HuH-7 (cell line): ENCODE measurements at regions not wholly inside any gene's neighbourhood (a gene's known extent, or its start where the extent isn't known, plus 50 kb on each side); places are given as distances from the start of the nearest gene placed in this dataset.
"Not testable (repeated sequence)": the region's sequence is repeated elsewhere in the genome, so short reads cannot be mapped to it uniquely, and the experiment has no call there.

Experiments
- DNase-seq: peaks from one replicate; pipeline ENCODE4 v3.0.0; 2011; ENCODE audit warnings: low spot score

DNA sequence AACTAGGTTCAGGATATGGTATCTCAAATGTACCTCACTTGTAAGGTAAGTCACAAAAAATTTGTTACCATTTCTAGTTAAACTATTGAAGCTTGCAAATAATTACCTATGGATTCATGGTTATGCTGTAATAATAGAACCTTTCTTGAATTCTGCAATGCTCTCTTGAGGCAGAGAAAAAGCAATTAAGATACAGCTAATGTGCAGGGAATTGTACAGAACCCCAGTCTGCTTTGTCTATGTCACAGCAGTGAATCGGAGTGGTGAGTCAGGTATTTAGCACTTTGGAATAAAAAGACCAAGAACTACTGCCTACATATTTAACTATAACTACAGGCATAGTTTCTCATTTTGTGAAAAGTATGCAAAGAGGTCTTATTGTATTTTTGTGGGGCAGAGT is 228.7 kb upstream of the GOT2 start:
- DNase-seq = no peak

DNA sequence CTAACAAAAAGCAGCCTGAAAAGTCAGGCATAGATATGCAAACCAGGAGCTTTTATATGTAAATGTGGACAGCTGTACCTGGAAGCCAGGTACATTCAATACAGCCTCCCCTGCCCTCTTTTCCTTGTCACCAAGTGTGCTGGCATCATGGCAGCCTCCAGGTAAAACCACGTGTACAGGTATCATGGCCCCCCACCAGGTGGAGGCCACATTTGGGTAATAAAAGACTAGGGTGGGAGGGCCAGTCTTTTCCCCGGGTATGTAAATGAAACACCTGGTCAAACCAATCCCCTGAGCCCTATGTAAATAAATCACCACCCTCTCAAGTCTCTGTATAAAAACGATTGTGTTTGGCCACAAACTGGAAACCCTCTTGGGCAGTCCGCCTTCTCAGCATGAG is 226.4 kb upstream of the GOT2 start:
- DNase-seq = no peak

DNA sequence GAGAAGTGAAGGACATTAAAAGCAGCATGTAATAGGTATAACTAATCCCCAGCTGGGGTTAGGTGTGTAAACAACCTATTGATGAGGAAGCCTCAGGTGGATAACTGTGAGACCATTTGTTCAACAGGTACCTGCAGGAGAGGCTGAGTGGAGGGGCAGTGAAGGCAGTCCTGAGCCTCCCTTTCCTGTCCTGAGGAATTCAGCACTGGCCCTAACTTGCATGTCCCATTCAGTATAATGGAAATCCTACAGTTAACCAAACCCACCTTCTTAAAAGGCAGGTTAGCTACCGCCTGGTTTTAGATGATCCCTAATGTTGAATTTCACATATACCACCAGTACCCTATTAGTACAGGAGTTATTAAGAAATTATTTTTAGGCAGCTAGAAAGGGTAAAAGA is 225.9 kb upstream of the GOT2 start:
- DNase-seq = no peak

DNA sequence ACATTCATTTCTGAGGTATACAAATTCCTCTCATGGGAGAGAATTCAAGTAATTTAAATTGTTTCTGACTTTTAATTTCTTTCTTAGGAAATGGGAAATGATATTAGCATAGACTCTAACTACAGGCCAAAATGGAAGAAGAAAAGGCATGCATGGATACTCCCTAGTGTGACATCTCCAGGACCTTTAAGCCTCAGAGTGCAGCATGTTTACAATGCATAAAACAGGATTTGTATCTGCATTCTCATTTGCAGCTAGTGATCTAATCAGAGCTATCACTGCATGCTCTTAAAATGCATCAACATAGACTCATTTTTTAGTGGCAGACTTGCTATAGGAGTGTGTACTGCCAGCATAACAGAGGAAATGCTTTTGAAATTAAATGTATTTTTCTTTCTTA is 224.6 kb upstream of the GOT2 start:
- no peak for DNase-seq

DNA sequence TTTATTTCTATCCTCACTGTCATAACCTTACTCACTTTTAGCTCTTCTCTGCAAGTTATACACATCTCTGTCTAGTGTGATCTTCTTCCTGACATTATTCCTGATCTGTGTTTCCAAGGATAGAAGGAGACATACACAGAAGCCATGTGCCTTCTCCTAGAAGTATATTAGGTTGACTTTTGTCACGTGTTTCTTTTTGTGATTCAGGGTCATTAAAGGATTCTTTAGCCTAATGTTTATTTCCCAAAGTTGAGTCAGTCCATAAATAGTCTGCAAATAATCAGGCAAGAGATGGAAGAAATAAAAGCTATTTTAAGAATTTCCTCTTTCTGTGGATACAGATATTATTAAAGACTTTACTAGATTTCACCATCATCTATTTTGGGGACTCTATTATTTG is 214.1 kb upstream of the GOT2 start:
- DNase-seq = no peak

DNA sequence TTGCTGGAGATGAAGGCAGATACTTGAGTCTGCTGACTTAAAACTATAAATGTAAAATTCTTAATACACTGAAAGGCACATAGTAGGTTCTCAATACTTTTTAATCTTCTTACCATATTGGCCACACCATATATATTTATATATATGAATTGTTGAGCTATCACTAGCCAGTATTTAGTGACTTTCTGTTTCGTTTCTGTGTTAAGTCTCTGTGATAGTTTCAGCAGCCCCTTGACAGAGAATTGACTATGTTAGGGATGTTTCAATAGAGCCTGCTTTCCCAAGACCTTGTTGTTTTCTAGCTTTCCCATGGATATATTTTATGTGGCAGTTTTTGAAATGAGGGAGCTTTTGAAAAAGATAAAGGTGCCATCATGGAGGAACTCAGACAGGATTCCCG is 206.5 kb upstream of the GOT2 start:
- DNase-seq = no peak

DNA sequence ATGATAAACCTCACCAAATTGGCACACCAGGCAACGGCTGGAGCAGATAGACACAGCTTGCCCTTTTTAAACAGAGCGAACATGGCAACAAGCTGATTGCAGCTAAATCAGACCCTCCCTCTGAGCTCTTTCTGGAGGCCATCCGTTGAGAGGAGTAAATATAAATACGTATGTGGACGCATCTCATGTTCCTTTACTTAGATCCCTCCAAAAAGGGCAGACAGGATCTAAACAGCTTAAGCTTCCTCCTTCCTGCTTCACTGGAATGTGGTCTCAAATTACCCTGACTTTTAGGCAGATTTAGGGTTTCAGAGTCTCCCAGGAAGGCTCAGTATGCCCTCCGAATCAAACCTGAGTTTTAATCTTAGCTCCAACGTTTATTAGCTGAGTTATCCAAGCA is 204.7 kb upstream of the GOT2 start:
- DNase-seq = no peak

DNA sequence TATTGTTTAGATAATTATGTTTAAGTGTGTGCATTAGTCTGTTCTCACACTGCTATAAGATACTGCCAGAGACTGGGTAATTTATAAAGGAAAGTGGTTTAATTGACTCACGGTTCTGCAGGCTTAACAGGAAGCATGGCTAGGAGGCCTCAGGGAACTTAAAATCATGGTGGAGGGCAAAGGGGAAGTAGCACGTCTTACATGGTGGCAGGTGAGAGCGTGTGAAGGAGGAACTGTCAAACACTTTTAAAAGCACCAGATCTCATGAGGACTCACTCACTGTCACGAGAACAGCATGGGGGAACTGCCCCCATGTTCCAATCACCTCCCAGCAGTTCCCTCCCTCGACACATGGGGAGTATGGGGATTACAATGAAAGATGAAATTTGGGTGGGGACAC is 203.5 kb upstream of the GOT2 start:
- no peak for DNase-seq

DNA sequence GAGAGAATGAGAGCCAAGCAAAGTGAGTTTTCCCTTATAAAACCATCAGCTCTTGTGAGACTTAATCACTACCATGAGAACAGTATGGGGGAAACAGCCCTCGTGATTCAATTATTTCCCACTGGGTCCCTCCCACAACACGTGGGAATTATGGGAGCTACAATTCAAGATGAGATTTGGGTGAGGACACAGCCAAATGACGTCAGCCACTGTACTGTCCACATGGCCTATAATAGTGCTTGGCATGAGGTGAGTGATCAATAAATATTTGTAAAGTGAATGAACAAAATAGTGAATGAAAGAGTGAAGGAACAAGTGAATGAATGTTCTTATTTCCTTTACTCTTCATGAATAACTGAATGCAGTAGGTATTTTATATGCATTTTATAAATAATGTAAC is 199.1 kb upstream of the GOT2 start:
- DNase-seq = no peak

DNA sequence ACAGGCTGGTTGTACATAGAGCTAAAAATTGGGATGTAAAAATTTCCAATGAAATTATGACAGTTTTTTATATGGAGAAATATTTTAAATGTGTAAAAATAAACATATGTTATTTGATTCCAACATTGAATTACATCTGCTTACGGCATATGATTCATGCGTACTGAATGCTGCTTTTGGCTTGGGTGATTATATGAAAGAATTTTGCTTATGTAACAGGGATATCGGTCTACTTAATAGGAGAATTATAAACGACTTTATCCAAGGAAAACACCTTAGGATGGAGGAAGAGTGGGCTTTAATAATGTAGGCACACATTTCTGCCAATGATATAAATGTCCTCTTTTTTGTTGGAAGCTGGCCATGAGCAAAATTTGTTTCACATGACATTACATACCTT is 197.3 kb upstream of the GOT2 start:
- no peak for DNase-seq

DNA sequence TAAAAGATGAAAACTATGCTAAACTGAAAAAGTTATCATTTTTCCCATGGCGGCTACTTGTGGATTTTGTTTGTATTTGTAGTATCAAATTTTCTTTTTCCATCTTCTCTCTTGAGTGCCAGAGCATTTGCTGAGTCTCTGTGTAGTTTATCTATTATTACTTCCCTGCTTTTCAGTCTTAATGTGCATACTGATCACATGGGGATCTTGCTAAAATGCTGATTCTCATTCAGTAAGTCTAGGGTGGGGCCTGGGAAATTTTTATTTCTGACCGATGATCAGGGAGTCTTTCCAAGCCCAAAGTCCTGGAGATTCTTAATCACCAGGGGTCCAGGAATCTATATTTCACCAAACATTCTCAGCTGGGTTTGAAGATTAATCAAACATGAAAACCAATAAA is 189.0 kb upstream of the GOT2 start:
- no peak for DNase-seq

DNA sequence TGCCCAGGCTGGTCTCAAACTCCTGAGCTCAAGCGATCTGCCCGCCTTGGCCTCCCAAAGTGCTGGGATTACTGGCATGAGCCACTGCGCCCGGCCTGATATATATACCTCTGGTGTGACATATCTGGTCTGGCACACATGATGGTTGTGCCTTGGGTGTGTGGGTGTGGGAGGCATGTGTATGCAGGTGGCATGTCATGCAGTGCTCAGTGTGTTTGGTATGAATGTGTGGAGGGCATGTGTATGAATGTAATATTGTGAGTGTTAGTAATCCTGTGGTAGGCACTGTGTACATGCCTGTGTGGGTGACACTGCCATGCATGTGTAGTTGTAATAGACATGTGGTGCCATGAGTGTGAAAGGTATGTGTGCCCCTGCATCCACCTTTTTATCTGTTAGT is 179.3 kb upstream of the GOT2 start:
- no peak for DNase-seq

DNA sequence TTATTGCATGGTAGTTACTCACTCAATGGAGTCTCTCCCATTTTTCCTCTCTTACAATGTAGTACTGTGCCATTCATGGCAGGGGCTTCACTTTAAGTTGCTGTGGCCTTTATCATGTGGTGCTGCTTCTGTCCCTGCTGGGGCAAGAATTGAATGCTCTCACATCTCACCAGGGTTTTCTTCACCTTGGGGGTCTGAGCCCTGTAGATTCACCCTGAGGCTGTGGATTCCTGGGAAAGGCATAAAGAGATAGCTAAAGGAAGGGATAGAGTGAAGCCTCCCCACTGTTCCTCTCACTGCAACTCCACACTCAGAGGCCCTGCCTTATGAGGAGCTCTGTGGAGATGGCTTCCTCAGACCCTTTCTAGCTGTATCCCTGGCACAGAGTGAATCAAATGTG is 178.5 kb upstream of the GOT2 start:
- DNase-seq = no peak

DNA sequence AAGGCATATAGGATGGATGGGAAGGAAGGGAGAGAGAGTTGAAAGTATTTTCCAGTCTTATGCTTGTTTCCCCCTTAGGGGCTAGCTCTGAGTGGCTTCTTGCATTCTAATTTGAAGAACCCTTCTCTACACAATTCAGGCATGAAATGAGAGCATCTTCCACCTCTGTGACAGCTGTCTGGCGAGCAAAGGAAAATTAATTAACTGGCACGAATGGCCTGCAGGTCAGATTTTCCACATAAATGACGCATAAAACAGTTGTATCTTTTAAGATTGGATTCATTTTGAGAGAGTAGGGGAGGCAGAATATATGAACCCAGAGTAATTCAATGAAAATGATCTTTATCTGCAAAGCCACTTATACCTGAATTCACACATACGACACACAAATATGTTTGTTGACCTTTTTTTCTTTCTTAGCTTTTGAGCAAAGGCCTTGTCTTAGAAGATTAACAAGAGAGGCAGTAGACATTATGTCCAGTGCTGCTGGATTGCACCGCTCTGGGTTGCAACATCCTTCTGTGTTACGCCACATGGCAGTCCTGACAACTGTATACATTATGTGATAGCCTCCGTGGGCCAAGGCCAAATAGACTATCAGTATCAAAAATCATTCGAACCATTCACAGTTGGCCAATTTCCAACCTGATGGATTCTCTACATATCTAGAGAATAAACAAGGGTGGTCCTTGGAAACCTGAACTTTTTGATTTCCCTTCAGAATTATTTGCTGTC is 173.0 kb upstream of the GOT2 start:
- no peak for DNase-seq

DNA sequence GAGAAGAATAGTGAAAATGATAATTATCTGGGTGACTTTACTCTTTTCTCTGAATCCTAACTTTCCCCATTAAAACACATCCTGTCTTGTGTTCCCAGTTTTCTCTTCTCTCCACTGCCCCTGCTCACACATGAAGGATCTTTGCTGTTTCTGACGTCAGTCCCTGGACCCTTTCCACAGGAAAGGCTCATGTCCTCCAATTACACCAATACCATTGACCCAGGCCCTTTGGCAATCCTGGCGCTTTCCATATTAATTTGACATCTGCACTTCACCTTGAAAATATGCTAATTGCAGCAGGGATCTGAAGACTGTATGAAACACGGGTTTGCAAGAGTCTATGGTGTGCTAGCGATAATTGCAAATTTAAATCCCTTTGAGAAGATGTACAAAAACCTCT is 170.2 kb upstream of the GOT2 start:
- DNase-seq = no peak

DNA sequence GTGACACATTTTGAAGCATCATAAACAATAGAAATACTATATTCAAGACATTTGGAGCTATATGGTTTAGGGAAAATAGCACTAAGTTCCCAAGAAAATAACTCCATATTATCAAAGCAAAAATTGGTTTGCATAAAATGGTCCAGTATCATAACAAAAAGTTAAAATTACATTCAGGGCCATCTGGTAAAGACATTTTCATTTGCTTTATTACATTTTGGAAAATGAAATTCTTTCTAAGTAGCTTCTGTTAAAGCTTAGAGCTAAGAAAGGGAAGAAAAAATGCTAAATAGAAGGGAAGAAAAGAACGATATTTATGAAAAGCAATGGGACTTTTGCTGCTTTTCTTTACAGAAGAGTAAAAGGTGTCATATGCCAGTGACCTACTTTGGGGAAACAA is 155.4 kb upstream of the GOT2 start:
- DNase-seq = no peak

DNA sequence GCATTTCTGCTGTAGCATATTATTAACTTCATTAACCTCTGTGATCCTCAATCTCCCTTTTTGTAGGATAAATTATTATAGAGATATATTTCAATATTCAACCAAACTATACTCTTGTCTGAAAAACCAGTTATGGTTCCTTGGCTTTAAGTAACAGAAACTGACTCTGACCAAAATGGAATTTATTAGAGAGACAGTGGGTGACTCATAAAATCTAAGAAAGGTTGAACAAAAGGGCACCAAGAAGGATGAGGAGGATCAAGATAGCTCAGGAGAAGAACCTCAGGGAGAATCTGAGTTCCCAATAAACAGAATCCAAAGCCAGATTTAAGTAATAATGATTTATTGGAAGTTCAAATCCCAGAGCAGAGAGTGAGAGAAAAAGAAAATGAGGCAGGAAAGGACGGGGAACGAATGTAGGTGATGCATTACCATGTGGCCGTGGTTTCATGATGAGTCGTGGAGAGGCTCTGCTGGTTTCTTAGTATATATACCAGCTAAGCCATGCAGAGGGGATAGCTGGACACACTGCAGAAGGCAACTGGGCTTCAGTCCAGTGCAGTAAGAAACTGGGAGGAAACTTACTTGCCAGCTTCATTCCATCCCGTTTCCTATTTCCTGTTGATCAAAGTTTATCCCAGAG is 151.5 kb upstream of the GOT2 start:
- no peak for DNase-seq

DNA sequence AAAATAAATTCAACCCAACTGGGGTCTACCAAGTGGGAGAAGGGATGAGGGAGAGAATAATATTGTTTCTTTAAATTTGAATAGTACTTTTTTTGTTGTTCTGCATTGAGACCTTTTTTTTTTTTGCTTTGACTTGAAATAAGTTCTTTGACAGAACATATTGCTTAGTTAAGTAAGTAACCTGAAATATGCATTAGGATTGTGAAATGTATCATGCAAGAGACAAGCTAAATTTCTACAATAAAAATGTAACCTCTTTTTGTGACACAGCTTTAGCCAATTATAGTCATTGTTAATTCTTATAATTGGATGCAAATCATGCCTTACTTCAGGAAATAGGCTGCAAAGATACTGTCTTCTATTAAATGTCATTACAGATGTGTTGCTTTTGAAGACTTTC is 150.0 kb upstream of the GOT2 start:
- DNase-seq = no peak

DNA sequence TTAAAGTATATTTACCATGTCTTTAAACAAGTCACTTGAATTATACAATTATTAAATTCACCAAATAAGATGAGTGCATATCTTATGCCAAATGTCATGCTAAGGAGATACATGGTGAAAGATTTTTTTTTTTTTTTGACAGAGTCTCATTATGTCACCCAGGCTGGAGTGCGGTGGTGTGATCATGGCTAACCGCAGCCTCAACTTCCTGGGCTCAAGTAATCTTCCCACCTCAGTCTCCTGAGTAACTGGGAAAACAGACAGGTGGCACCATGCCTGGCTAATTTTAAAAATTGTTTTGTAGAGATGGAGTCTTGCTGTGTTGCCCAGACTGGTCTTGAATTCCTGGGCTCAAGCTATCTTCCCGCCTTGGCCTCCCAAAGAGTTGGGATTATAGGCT is 149.0 kb upstream of the GOT2 start:
- no peak for DNase-seq

DNA sequence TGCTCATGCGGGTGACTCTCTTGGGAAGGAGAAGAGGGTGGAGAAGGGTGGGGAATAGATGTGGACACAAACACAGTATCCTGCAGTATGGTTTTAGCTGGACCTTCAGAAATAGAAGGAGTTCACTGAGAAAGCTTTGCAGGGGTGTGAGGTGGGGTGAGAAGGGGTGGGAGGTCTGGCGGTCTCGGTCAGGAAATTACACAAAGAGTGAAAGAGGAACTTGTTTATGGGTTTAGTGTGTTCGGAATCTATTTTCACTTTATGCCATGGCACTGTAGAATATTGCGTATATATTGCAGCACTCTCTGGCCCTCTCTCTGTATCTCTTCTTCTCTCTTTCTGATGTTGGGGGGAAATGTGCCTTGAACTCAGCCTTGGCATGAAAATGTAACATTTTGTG is 148.2 kb upstream of the GOT2 start:
- no peak for DNase-seq

DNA sequence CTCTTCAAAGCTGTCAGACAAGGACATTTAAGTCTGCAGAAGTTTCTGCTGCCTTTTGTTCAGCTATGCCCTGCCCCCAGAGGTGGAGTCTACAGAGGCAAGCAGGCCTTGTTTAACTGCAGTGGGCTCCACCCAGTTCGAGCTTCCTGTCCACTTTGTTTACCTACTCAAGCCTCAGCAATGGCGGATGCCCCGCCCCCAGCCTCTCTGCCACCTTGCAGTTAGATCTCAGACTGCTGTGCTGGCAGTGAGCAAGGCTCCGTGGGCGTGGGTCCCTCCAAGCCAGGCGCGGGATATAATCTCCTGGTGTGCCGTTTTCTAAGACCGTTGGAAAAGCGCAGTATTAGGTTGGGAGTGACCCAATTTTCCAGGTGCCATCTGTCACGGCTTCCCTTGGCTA is 144.5 kb upstream of the GOT2 start:
- not testable (repeated sequence) for DNase-seq

DNA sequence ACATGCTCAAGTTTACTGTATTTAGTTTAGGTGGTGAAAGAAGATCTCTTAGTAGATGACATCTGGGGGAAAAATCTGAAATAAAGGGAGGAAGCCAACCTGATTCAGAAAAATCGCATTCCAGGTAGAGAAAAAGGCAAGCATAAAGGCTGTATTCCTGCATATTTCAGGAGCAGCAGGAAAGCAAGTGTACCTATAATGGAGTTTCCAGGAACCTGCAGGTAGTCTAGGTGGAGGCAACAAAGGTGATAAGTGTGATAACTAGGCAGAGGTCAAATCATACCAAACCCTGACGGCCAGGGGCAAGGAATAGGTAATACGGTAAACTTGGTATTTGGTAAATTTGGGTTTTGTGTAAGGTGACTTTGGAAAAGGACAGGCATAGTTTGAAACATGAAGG is 132.8 kb upstream of the GOT2 start:
- no peak for DNase-seq

DNA sequence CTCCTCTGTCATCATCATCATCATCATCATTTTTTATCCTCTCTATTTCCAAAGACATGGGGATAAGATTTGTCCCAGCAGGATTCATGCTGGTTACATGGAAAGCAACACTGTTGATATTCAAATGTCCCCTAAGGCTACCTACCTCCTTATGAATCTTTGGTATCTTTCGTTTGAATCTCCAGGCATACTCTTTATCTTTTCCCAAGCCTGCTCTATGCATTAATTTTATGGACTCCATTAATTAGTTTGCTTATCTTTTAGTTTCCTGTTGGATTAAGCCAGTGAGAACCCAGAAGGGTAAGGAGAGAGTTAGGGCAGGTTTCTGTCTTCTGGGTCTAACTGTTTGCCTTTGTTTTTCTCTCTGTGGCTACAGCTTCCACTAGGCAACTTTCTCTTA is 129.6 kb upstream of the GOT2 start:
- DNase-seq = no peak

DNA sequence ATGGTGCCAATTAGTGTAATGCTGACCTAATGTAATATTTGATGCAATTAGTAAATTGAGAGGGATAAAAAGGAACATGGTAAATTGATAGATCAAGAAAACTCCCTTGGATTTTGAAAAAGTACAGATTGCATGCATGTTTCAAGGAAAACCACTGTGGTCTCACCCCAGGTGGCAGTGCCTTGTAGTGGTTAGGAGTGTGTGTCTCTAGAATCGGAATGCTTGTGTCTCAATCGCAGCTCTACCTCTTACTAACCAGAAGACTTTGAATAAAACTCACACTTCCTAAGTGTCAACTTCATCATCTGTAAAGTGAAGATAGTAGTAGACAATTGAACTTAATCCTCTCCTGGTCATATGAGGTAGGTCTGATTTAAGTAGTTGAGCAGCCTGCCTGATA is 128.9 kb upstream of the GOT2 start:
- no peak for DNase-seq
